MM.1S (cell line): ENCODE measurements at regions not wholly inside any gene's neighbourhood (a gene's known extent, or its start where the extent isn't known, plus 50 kb on each side); places are given as distances from the start of the nearest gene placed in this dataset.

ENCODE experiments used
- DNase-seq: peaks from one replicate; pipeline ENCODE4 v3.0.0-alpha.2; 2015
- H2AFZ ChIP-seq: fragments of 300-600 bp; sonication (generic); 2 replicates; pipeline ENCODE4 v1.6.0; 2016; ENCODE audit warnings: antibody characterized with exemption, low read length
- H3F3A ChIP-seq: fragments of 300-600 bp; sonication (generic); 2 replicates; pipeline ENCODE4 v1.6.1; 2016; ENCODE audit warnings: mild to moderate bottlenecking, antibody characterized with exemption, low read length, moderate library complexity, mixed read lengths; ENCODE audit not compliant: insufficient read depth
- H3K27ac ChIP-seq: fragments of 300-600 bp; sonication (generic); 2 replicates; pipeline ENCODE4 v1.5.1; 2016; ENCODE audit warnings: mild to moderate bottlenecking, low read length
- H3K27me3 ChIP-seq: fragments of 300-600 bp; sonication (generic); replicated peaks from 2 replicates; pipeline ENCODE4 v1.6.0; 2016; ENCODE audit warnings: low read length; ENCODE audit not compliant: insufficient read depth
- H3K36me3 ChIP-seq: fragments of 300-600 bp; sonication (generic); replicated peaks from 2 replicates; pipeline ENCODE4 v1.6.1; 2016; ENCODE audit warnings: mild to moderate bottlenecking, low read length, mixed read lengths; ENCODE audit not compliant: insufficient read depth
- H3K4me1 ChIP-seq: fragments of 300-600 bp; sonication (generic); 2 replicates; pipeline ENCODE4 v1.6.1; 2016; ENCODE audit warnings: low read length, mixed read lengths
- H3K4me2 ChIP-seq: fragments of 300-600 bp; sonication (generic); 2 replicates; pipeline ENCODE4 v1.6.0; 2016; ENCODE audit warnings: low read depth, low read length
- H3K4me3 ChIP-seq: fragments of 300-600 bp; sonication (generic); 2 replicates; pipeline ENCODE4 v1.5.1; 2016; ENCODE audit warnings: low read length, mixed read lengths
- H3K79me2 ChIP-seq: fragments of 300-600 bp; sonication (generic); 2 replicates; pipeline ENCODE4 v1.6.1; 2016; ENCODE audit warnings: mixed run types, low read length, mixed read lengths
- H3K9ac ChIP-seq: fragments of 300-600 bp; sonication (generic); 2 replicates; pipeline ENCODE4 v1.6.1; 2016; ENCODE audit warnings: low read length, mixed read lengths
- H3K9me2 ChIP-seq: fragments of 300-600 bp; sonication (generic); replicated peaks from 2 replicates; pipeline ENCODE4 v1.6.1; 2016; ENCODE audit warnings: mild to moderate bottlenecking, low read length, mixed read lengths; ENCODE audit not compliant: insufficient read depth
- H3K9me3 ChIP-seq: fragments of 300-600 bp; sonication (generic); replicated peaks from 2 replicates; pipeline ENCODE4 v1.6.1; 2016; ENCODE audit warnings: mild to moderate bottlenecking, low read length, mixed read lengths; ENCODE audit not compliant: insufficient read depth
- H4K20me1 ChIP-seq: fragments of 300-600 bp; sonication (generic); 2 replicates; pipeline ENCODE4 v1.6.1; 2016; ENCODE audit warnings: mild to moderate bottlenecking, low read length, moderate library complexity, mixed read lengths; ENCODE audit not compliant: insufficient read depth
- EZH2 ChIP-seq: fragments of 300-600 bp; sonication (generic); optimal IDR thresholded peaks from 2 replicates; pipeline ENCODE3; 2017; ENCODE audit warnings: low read depth, mild to moderate bottlenecking, antibody characterized with exemption, low read length, mixed read lengths
- EZH2phosphoT487 ChIP-seq: fragments of 300-600 bp; sonication (generic); IDR thresholded peaks from 2 replicates; pipeline ENCODE4 v1.6.1; 2018; ENCODE audit warnings: antibody characterized with exemption, low read length
- TF ChIP-seq, protein P1 (sequence below): fragments of 300-600 bp; sonication (generic); IDR thresholded peaks from 2 replicates; pipeline ENCODE4 v1.5.1; 2016; ENCODE audit warnings: antibody characterized with exemption, low read length, mixed read lengths

DNA sequence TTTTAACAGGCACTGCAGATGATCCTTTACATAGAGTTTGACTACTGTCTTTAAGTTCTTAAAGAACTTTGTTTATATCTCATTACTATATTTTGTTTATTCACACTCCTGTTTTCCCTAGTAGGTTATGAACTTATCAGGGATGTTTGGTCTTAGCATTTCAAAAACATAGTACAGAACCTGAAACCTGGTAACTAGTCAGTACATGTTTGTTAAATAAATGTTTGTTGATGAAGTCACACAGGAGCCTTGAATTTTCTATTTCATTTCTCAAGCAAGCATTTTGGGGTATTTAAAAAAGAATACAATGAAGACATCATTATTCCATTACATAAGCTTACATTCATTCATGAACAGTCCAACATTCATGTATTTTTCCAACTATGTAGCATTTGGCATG is 280.3 kb upstream of the ZSWIM2 start:
- no peak overlapping the region for H3K27ac ChIP-seq
- peaks cover 9% of the 10 kb centered on the region; the same call in 1 of the 2 replicates for H3K4me1 ChIP-seq
- H3K9me2 ChIP-seq, result no peaks in the 10 kb centered on the region
- no peaks in the 10 kb centered on the region for H3K36me3 ChIP-seq
- no peaks in the 10 kb centered on the region; the same call in 1 of the 2 replicates for H3F3A ChIP-seq
- H4K20me1 ChIP-seq, result no peaks in the 10 kb centered on the region
- H3K27me3 ChIP-seq, result no peaks in the 10 kb centered on the region
- no peak overlapping the region for H3K4me3 ChIP-seq
- H3K79me2 ChIP-seq, result no peaks in the 10 kb centered on the region
- H3K9me3 ChIP-seq, result no peaks in the 10 kb centered on the region
- TF ChIP-seq EZH2phosphoT487 (no peak), EZH2 (no peak)
- TF ChIP-seq, protein P1, sequence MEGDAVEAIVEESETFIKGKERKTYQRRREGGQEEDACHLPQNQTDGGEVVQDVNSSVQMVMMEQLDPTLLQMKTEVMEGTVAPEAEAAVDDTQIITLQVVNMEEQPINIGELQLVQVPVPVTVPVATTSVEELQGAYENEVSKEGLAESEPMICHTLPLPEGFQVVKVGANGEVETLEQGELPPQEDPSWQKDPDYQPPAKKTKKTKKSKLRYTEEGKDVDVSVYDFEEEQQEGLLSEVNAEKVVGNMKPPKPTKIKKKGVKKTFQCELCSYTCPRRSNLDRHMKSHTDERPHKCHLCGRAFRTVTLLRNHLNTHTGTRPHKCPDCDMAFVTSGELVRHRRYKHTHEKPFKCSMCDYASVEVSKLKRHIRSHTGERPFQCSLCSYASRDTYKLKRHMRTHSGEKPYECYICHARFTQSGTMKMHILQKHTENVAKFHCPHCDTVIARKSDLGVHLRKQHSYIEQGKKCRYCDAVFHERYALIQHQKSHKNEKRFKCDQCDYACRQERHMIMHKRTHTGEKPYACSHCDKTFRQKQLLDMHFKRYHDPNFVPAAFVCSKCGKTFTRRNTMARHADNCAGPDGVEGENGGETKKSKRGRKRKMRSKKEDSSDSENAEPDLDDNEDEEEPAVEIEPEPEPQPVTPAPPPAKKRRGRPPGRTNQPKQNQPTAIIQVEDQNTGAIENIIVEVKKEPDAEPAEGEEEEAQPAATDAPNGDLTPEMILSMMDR, result no peak
- H3K9ac ChIP-seq, result no peak overlapping the region
- H3K4me2 ChIP-seq, result no peak overlapping the region
- DNase-seq, result no peak
- no peak overlapping the region for H2AFZ ChIP-seq

DNA sequence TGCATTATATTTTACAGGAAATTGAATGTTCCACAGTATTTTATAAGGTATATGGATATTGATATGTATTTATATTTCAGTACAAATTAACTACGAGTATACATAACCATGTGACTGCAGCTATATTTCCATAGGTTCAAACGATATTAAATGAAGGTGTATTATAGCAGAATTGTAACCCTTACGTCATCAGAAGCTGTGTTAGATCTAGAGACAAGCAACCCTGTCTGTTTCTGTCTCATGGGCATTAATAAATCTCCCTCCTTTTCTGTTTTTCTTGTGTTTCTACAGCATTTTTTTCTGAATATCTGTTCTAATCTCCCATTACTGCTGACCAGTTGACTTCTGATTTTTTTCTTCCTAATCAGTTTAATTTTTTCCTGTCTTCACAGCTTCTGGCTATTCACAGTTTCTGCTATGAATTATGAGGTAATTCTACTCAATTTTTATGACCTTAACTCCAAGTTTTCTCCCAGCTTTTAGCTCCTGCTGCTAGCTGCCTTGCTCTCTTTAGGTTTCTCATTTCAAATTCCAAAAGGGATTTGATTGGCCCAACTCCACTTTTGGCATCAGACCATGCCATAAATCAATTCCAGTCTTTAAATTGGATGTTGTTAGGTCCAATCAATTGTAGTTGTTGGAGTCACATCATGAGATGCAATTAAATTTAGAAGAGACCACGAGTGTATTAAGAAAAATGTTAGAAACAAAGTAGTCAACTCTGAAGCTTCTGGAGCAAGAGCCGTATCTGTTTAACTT is 277.5 kb upstream of the ZSWIM2 start:
- H4K20me1 ChIP-seq, result no peaks in the 10 kb centered on the region
- H2AFZ ChIP-seq, result no peak overlapping the region
- no peaks in the 10 kb centered on the region; the same call in 1 of the 2 replicates for H3F3A ChIP-seq
- H3K4me2 ChIP-seq, result no peak overlapping the region
- H3K9me2 ChIP-seq, result no peaks in the 10 kb centered on the region
- H3K79me2 ChIP-seq, result no peaks in the 10 kb centered on the region
- H3K36me3 ChIP-seq, result no peaks in the 10 kb centered on the region
- H3K27me3 ChIP-seq, result no peaks in the 10 kb centered on the region
- TF ChIP-seq EZH2phosphoT487 (no peak), EZH2 (no peak)
- TF ChIP-seq, protein P1, result no peak
- peaks cover 9% of the 10 kb centered on the region; the same call in 1 of the 2 replicates for H3K4me1 ChIP-seq
- DNase-seq, result no peak
- no peak overlapping the region for H3K4me3 ChIP-seq
- H3K9me3 ChIP-seq, result no peaks in the 10 kb centered on the region
- H3K27ac ChIP-seq, result no peak overlapping the region
- no peak overlapping the region for H3K9ac ChIP-seq

DNA sequence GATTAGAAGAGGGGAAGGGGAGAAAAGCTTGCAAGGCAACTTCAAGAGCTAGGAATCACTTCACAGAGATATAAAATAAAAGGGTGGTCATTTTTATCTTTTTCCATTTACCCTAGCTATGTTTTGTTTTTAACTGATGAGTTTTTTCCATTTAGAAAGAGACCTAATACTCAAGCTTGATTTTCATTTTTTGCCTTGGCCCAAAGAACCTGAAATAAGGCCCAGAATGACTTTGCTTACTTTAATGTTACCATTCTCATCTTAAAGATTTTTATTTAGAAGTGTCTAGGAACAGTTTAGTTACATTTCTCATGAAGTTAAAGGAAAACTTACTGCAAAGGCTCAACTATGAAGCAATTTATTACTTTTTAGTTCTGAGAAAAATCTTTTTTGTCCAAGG is 276.3 kb upstream of the ZSWIM2 start:
- DNase-seq, result no peak
- H3K4me2 ChIP-seq, result no peak overlapping the region
- H3K4me1 ChIP-seq, result peaks cover 9% of the 10 kb centered on the region; the same call in 1 of the 2 replicates
- H3K4me3 ChIP-seq, result no peak overlapping the region
- no peaks in the 10 kb centered on the region for H3K79me2 ChIP-seq
- H3K27me3 ChIP-seq, result no peaks in the 10 kb centered on the region
- no peak overlapping the region for H3K27ac ChIP-seq
- H2AFZ ChIP-seq, result no peak overlapping the region
- TF ChIP-seq EZH2phosphoT487, result no peak
- TF ChIP-seq, protein P1, result no peak
- no peak for TF ChIP-seq EZH2
- H3K36me3 ChIP-seq, result no peaks in the 10 kb centered on the region
- H3K9me3 ChIP-seq, result no peaks in the 10 kb centered on the region
- no peaks in the 10 kb centered on the region; the same call in 1 of the 2 replicates for H3F3A ChIP-seq
- H3K9me2 ChIP-seq, result no peaks in the 10 kb centered on the region
- no peaks in the 10 kb centered on the region for H4K20me1 ChIP-seq
- H3K9ac ChIP-seq, result no peak overlapping the region
